GM18502 (cell line): ENCODE measurements at regions not wholly inside any gene's neighbourhood (a gene's known extent, or its start where the extent isn't known, plus 50 kb on each side); places are given as distances from the start of the nearest gene placed in this dataset.

Experiments
- ATAC-seq: cut with Tn5 transposase; IDR thresholded peaks from one replicate; pipeline ENCODE4 v1.9.1; 2021; ENCODE audit warnings: mild to moderate bottlenecking; ENCODE audit not compliant: unreplicated experiment, poor library complexity

- no peak for ATAC-seq
Observed at GRCh38 chr9:19967216-19967887, 178.5 kb upstream of the SLC24A2 start.

DNA sequence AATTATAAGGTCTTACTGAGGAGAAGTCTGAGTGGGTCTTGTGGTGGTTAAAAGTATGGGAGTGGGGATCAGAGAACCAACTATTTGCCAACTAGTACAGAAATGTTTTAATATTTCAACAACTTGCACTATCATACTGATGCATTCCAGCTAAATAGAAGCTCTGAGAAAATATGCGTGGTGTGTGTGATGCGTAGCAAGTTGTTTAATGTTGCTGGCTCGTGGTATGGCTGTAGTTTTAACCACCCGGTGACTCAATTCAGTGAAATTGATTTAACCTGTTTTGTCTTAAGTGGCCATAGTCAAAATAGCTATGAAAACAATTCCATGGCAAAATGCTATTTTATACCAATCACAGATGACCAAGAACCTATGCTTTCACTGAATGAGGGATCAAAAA is 176.5 kb upstream of the SLC24A2 start:
- no peak for ATAC-seq

DNA sequence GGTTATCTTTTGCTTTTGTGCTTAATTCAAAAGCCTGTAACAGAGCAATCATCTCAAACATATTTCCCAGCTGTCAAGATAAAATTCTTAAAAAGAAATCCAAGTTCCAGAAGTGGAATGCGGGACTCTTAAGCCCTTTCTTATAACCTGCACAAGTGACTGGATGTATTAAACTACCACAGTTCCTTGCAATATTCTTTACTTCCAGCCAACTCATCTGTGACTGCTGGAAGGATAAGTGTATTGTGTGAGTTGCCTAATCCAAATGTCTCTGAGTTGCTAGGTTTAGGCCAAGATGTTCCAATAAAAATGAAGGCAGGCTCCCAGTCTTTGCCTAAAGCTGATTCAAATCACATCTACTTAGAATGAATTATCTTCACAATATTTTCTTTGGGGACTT is 159.2 kb upstream of the SLC24A2 start:
- ATAC-seq, result no peak

DNA sequence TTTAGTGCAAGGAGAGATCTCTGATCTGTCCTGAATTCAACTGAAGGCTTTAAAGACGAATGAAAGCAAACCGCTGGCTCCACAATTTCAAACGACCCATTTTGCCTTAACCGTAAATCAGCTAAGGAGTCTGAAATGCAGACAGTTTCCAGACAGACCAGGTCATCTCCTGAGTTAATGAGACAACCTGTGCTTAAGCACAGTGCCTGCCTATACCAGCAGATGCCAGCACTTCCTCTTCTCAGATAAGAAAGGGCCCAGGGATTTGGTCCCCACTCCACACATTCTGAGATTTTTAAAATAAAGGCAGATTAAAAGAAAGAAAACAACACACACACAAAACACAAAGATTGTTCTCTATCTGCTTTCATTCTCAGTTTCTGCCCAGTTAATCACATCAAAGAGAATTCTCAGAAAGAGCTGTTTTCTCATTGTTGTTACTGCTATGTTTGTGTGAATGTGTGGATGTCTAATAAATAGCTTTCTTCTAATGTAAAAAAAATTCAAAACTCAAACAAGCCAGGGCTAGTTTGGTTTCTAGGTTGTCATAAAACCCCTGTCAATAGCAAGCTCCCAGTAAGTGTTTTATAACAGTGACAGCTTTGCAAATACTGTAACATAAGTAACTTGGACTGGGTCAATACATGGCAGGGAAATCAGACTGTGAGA is 157.7 kb upstream of the SLC24A2 start:
- ATAC-seq, result no peak

DNA sequence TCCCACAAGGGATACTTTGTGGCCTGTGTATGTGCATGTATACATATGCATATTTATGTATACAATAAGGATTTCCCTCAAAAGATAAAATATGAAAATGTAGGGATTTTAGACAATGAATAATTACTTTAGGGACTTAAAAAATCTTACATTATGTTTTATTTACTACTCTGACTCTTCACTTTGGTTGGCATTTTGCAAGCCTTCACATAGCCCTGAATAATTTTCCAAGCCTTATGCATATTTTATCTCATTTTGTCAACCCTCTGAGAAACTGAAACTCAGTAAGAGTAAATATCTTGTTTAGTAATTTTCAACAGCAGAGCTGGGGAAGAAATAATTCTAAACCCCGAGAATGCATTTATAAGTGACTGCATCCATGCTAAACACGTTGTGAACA is 153.0 kb upstream of the SLC24A2 start:
- ATAC-seq, result no peak

DNA sequence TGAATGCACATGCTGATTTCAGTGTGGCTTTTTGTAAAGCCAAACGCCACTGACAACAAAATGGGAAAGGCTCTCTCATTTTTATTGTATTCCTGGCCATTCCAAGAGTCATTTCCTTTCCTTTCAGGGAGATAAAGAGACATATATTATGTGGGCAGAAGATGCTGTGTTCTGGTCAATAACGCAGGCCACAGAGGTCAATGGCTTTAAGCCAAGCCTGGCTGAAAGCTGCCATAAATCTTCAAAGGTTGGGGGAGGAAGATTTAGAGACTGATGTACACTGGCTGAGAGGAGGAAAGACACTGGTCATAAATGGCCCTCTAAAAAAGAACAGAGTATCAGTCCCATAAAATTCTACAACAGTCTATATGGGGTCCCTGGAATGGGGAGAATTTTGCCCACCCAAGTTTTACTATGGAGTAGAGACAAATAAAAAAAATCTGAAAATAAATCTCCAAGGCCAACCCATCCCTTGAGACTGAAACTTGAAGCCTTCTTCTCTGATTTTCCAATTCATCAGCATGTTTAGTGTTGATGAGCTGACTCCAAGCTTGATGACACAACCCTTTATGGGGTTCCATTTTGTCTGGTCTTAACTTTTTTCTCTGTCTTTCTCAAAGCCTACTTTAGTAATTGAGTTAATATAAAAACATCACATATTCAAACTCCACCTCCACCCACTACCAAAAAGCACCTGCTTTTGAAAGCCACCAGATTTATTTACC is 152.1 kb upstream of the SLC24A2 start:
- no peak for ATAC-seq

GRCh38 chr9:19939734-19940278 is 151.0 kb upstream of the SLC24A2 start:
- no peak for ATAC-seq

GRCh38 chr9:19938990-19939733 is 150.3 kb upstream of the SLC24A2 start:
- ATAC-seq, result no peak

GRCh38 chr9:19937121-19937520 is 148.3 kb upstream of the SLC24A2 start:
- no peak for ATAC-seq

- ATAC-seq, result no peak
Observed at GRCh38 chr9:19936598-19936997, 147.8 kb upstream of the SLC24A2 start.

DNA sequence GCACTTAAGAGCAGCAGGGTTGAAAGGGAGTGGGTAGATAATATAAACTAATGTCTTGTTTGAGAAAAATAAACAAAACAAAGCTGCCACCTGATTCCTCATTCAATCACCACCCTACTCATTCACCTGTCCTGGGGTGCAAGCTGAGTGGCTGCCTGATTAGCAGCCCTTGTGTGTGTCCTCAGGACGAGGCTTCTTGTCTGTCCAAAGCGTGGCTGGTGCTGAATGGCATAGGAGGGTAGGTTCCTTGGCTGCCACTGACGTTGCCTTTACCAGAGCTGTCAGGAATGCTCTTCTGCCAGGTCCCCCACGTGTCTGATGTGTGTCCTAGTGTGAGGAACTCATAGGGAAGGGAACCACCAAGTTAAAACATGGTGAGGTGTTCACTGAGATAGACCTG is 146.6 kb upstream of the SLC24A2 start:
- ATAC-seq, result no peak

GRCh38 chr9:19934301-19934871 is 145.5 kb upstream of the SLC24A2 start:
- ATAC-seq, result no peak

- ATAC-seq, result no peak
Observed at GRCh38 chr9:19931098-19931890, 142.5 kb upstream of the SLC24A2 start.

- no peak for ATAC-seq
Observed at GRCh38 chr9:19927560-19927959, 138.7 kb upstream of the SLC24A2 start.

- ATAC-seq, result no peak
Observed at GRCh38 chr9:19926774-19927173, 137.9 kb upstream of the SLC24A2 start.

DNA sequence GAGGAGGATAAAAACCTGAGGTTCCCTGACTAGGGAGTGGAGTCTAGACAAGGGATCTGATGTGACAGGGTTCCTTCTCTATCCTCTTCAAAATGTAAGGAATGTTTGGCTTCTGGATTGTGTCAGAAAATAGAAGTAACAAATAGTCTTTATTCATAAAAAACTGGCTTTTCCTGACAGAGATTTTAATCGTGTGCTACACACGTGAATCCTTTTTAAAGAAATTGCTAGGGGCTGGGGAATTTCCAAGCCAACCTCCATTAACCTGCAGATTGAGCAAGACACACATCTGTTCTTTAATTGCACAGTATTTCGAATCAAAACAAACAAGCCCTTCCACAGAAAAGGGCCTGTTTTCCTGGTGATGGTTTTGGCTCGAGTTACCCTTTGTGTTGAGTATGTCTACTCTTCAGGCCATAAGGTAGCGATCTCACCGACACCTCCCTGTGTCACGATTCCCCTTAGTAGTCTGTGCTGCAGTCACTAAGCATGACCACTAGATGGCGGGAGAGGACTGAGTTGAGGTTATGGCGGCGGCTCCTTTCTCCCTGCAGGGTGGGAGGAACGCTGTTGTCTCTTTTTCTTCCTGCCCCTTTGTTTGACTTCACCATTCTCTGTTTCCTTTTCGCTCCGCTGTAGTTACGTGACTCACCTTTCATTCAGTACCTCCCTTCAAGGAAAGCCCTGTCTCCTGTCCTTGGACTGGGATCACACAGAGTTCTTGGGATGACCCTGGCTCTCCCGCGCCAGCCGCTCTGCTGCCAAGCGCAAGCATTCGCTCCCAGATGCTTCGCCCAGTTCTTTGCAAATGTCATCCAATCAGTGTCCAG is 137.1 kb upstream of the SLC24A2 start:
- ATAC-seq, result peak; percentile 97

DNA sequence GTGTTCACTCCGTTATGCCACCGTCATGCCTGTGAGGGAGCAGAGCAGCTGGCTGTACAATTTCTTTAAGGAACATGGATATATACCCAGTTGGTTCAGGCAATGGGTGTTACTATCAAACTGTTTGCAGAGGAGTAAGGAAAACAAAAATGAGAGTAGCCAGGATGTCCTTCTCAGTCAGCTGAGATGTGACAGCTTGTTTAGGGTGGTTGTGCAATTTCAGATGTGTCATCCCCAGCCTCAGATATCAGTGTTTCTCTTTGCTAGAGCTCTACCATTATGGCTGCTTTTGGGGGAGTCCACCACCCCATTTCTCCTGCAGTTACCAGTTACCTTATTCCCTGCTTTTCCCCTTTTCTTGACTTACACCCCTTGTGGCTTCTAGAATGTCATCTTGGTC is 135.2 kb upstream of the SLC24A2 start:
- no peak for ATAC-seq

- no peak for ATAC-seq
Observed at GRCh38 chr9:19922476-19923118, 133.8 kb upstream of the SLC24A2 start.
